GM12878 (cell line): ENCODE measurements at regions not wholly inside any gene's neighbourhood (a gene's known extent, or its start where the extent isn't known, plus 50 kb on each side); places are given as distances from the start of the nearest gene placed in this dataset.

ENCODE experiments used
- CTCF ChIP-seq, 3 experiments: IDR thresholded peaks in 2 of 3; conservative IDR thresholded peaks in 1 of 3; 2 replicates each; pipeline ENCODE4 v1.5.1; 2011; ENCODE audit warnings: low read depth in 3 of 3, low read length in 3 of 3, mild to moderate bottlenecking in 3 of 3, control low read depth in 2 of 3, moderate library complexity in 2 of 3, inconsistent platforms in 1 of 3, mixed read lengths in 1 of 3; ENCODE audit not compliant: control insufficient read depth in 2 of 3, insufficient read depth in 1 of 3; ENCODE audit errors: extremely low read depth in 1 of 3
- EZH2 ChIP-seq: IDR thresholded peaks from 2 replicates; pipeline ENCODE4 v1.6.1; 2012; ENCODE audit warnings: low read depth, mild to moderate bottlenecking, control low read depth, inconsistent platforms, low read length, borderline replicate concordance; ENCODE audit not compliant: control insufficient read depth

- no peak for TF ChIP-seq CTCF (IDR thresholded peaks at IDR 0.05 in 2 of 3, conservative IDR thresholded peaks at IDR 0.05 in 1 of 3; ENCODE audit: control insufficient read depth in 2 of 3, extremely low read depth in 1 of 3, insufficient read depth in 1 of 3, low read depth in 3 of 3, low read length in 3 of 3)
- no peak for TF ChIP-seq EZH2
These were observed 238.5 kb upstream of the RGPD4 start for GRCh38 chr2:107588181-107588580.
